Stimulated activated naive B cell treated with anti-CD40 and anti-IgM and Interleukin-4, amounts not matched to agents 10 μg/mL and 1 μg/mL and 100 μg/mL, for 72 hours (primary cell): ENCODE measurements at regions not wholly inside any gene's neighbourhood (a gene's known extent, or its start where the extent isn't known, plus 50 kb on each side); places are given as distances from the start of the nearest gene placed in this dataset.
"Not testable (repeated sequence)": the region's sequence is repeated elsewhere in the genome, so short reads cannot be mapped to it uniquely, and the experiment has no call there.

Experiments
- ATAC-seq, 2 donors: fragments of 150-1000 bp; cut with Tn5 transposase; replicated peaks; 2 replicates each; pipeline ENCODE4 v1.10.0; 2021; ENCODE audit warnings: moderate library complexity in 1 of 2
- DNase-seq: peaks from one replicate; pipeline ENCODE4 v3.0.0; 2021
- H3K27ac Mint-ChIP-seq: one replicate; pipeline ENCODE4 v1.8.0; 2022; ENCODE audit warnings: mild to moderate bottlenecking, mixed read lengths
- H3K27me3 Mint-ChIP-seq, 2 donors: one replicate each; pipeline ENCODE4 v1.8.0; 2022; ENCODE audit warnings: mixed read lengths in 2 of 2
- H3K36me3 Mint-ChIP-seq, 2 donors: one replicate each; pipeline ENCODE4 v1.8.0; 2022; ENCODE audit warnings: mixed read lengths in 2 of 2, mild to moderate bottlenecking in 1 of 2
- H3K4me1 Mint-ChIP-seq, 2 donors: one replicate each; pipeline ENCODE4 v1.8.0; 2022; ENCODE audit warnings: mixed read lengths in 2 of 2, mild to moderate bottlenecking in 1 of 2
- H3K4me3 Mint-ChIP-seq, 2 donors: one replicate each; pipeline ENCODE4 v1.8.0; 2022; ENCODE audit warnings: mild to moderate bottlenecking in 2 of 2, mixed read lengths in 2 of 2, moderate library complexity in 1 of 2
- H3K9me3 Mint-ChIP-seq, 2 donors: one replicate each; pipeline ENCODE4 v1.8.0; 2022; ENCODE audit warnings: mixed read lengths in 2 of 2, mild to moderate bottlenecking in 1 of 2

- ATAC-seq: no peak
- no peak overlapping the region for H3K4me3 Mint-ChIP-seq
- peaks cover 5 to 11% of the 10 kb centered on the region in 2 donors for H3K27me3 Mint-ChIP-seq
- no peak overlapping the region for H3K27ac Mint-ChIP-seq
- no peaks in the 10 kb centered on the region for H3K9me3 Mint-ChIP-seq
- DNase-seq: no peak
- H3K4me1 Mint-ChIP-seq: no peaks in the 10 kb centered on the region
- H3K36me3 Mint-ChIP-seq: peaks cover 0 to 4% of the 10 kb centered on the region in 2 donors
These were observed 69.2 kb downstream of the LYZL2 start for GRCh38 chr10:30560326-30560725.

- Mint-ChIP-seq H3K27ac (peak overlapping the region; percentile 25), H3K4me3 (no peak overlapping the region), H3K9me3 (no peaks in the 10 kb centered on the region), H3K27me3 (peaks cover 2 to 9% of the 10 kb centered on the region in 2 donors), H3K36me3 (peaks cover 0 to 4% of the 10 kb centered on the region in 2 donors), H3K4me1 (peaks cover 1 to 3% of the 10 kb centered on the region in 2 donors)
- no peak for ATAC-seq
- no peak for DNase-seq
These were observed 70.4 kb downstream of the LYZL2 start for GRCh38 chr10:30559180-30559579.

GRCh38 chr10:30558411-30558810 is 71.1 kb downstream of the LYZL2 start:
- ATAC-seq: no peak

GRCh38 chr10:30557884-30558283 is 71.7 kb downstream of the LYZL2 start:
- Mint-ChIP-seq H3K27me3 (peaks cover 0 to 2% of the 10 kb centered on the region in 2 donors), H3K4me1 (peaks cover 3 to 10% of the 10 kb centered on the region in 2 donors), H3K4me3 (no peak overlapping the region), H3K36me3 (peaks cover 0 to 4% of the 10 kb centered on the region in 2 donors), H3K27ac (no peak overlapping the region), H3K9me3 (no peaks in the 10 kb centered on the region)
- no peak for DNase-seq
- no peak for ATAC-seq

More at GRCh38 chr10:30558411-30558810, 71.1 kb downstream of the LYZL2 start:
- Mint-ChIP-seq H3K27me3 (peaks cover 0 to 4% of the 10 kb centered on the region in 2 donors), H3K27ac (no peak overlapping the region), H3K36me3 (peaks cover 0 to 4% of the 10 kb centered on the region in 2 donors), H3K9me3 (no peaks in the 10 kb centered on the region), H3K4me3 (no peak overlapping the region), H3K4me1 (peaks cover 3 to 10% of the 10 kb centered on the region in 2 donors)
- no peak for DNase-seq

GRCh38 chr10:30556189-30556588 is 73.4 kb downstream of the LYZL2 start:
- H3K4me1 Mint-ChIP-seq: peaks cover 3 to 14% of the 10 kb centered on the region in 2 donors
- no peak for DNase-seq
- H3K9me3 Mint-ChIP-seq: no peaks in the 10 kb centered on the region
- H3K4me3 Mint-ChIP-seq: no peak overlapping the region
- ATAC-seq: no peak
- H3K27ac Mint-ChIP-seq: no peak overlapping the region
- H3K36me3 Mint-ChIP-seq: peaks cover 0 to 4% of the 10 kb centered on the region in 2 donors
- no peaks in the 10 kb centered on the region for H3K27me3 Mint-ChIP-seq

- no peak overlapping the region for H3K27ac Mint-ChIP-seq
- H3K4me3 Mint-ChIP-seq: no peak overlapping the region
- no peaks in the 10 kb centered on the region for H3K9me3 Mint-ChIP-seq
- ATAC-seq (no peak), DNase-seq (no peak)
- peaks cover 0 to 4% of the 10 kb centered on the region in 2 donors for H3K36me3 Mint-ChIP-seq
- peaks cover 6 to 20% of the 10 kb centered on the region in 2 donors for H3K4me1 Mint-ChIP-seq
- H3K27me3 Mint-ChIP-seq: no peaks in the 10 kb centered on the region
These were observed 74.1 kb downstream of the LYZL2 start for GRCh38 chr10:30555465-30555864.

- peak overlapping the region in 1 of 2 donors; percentile 32 for H3K4me3 Mint-ChIP-seq
- ATAC-seq: no peak
- no peak for DNase-seq
- H3K4me1 Mint-ChIP-seq: peaks cover 6 to 20% of the 10 kb centered on the region in 2 donors
- no peaks in the 10 kb centered on the region for H3K9me3 Mint-ChIP-seq
- H3K27me3 Mint-ChIP-seq: no peaks in the 10 kb centered on the region
- peaks cover 0 to 4% of the 10 kb centered on the region in 2 donors for H3K36me3 Mint-ChIP-seq
- H3K27ac Mint-ChIP-seq: no peak overlapping the region
These were observed 75.1 kb downstream of the LYZL2 start for GRCh38 chr10:30554440-30554825.

- no peak for ATAC-seq
- H3K27ac Mint-ChIP-seq: no peak overlapping the region
- no peak for DNase-seq
- no peaks in the 10 kb centered on the region for H3K9me3 Mint-ChIP-seq
- H3K27me3 Mint-ChIP-seq: no peaks in the 10 kb centered on the region
- H3K36me3 Mint-ChIP-seq: peaks cover 0 to 4% of the 10 kb centered on the region in 2 donors
- H3K4me3 Mint-ChIP-seq: peak overlapping the region in 1 of 2 donors; percentile 32
- H3K4me1 Mint-ChIP-seq: peaks cover 6 to 20% of the 10 kb centered on the region in 2 donors
These were observed 75.7 kb downstream of the LYZL2 start for GRCh38 chr10:30553626-30554439.

GRCh38 chr10:30553018-30553625 is 76.4 kb downstream of the LYZL2 start:
- H3K4me1 Mint-ChIP-seq: peaks cover 6 to 20% of the 10 kb centered on the region in 2 donors
- ATAC-seq (no peak), DNase-seq (no peak)
- no peaks in the 10 kb centered on the region for H3K9me3 Mint-ChIP-seq
- H3K4me3 Mint-ChIP-seq: no peak overlapping the region
- H3K27ac Mint-ChIP-seq: no peak overlapping the region
- H3K27me3 Mint-ChIP-seq: no peaks in the 10 kb centered on the region
- peaks cover 0 to 4% of the 10 kb centered on the region in 2 donors for H3K36me3 Mint-ChIP-seq

- H3K4me1 Mint-ChIP-seq: peaks cover 9 to 24% of the 10 kb centered on the region in 2 donors
- H3K4me3 Mint-ChIP-seq: no peak overlapping the region
- peaks cover 0 to 7% of the 10 kb centered on the region in 2 donors for H3K36me3 Mint-ChIP-seq
- H3K27ac Mint-ChIP-seq: no peak overlapping the region
- no peaks in the 10 kb centered on the region for H3K27me3 Mint-ChIP-seq
- no peaks in the 10 kb centered on the region for H3K9me3 Mint-ChIP-seq
- no peak for DNase-seq
- no peak for ATAC-seq
These were observed 78.4 kb downstream of the LYZL2 start for GRCh38 chr10:30550967-30551815.

- H3K36me3 Mint-ChIP-seq, H3K27ac Mint-ChIP-seq, H3K4me3 Mint-ChIP-seq, H3K27me3 Mint-ChIP-seq, H3K9me3 Mint-ChIP-seq, DNase-seq, ATAC-seq: not testable (repeated sequence)
- H3K4me1 Mint-ChIP-seq: peaks cover 8 to 22% of the 10 kb centered on the region in 2 donors
These were observed 80.3 kb downstream of the LYZL2 start for GRCh38 chr10:30549134-30549687.

GRCh38 chr10:30546511-30546910 is 83.0 kb downstream of the LYZL2 start:
- Mint-ChIP-seq H3K4me3 (no peak overlapping the region), H3K27ac (no peak overlapping the region), H3K9me3 (no peaks in the 10 kb centered on the region), H3K36me3 (peaks cover 5 to 9% of the 10 kb centered on the region in 2 donors), H3K4me1 (peaks cover 25 to 41% of the 10 kb centered on the region in 2 donors), H3K27me3 (no peaks in the 10 kb centered on the region)
- no peak for DNase-seq
- no peak for ATAC-seq

GRCh38 chr10:30542895-30543288 is 86.7 kb downstream of the LYZL2 start:
- ATAC-seq (peak; percentile 56 to 63), DNase-seq (no peak)
- Mint-ChIP-seq H3K9me3 (no peaks in the 10 kb centered on the region), H3K36me3 (peaks cover 7 to 18% of the 10 kb centered on the region in 2 donors), H3K4me3 (peak overlapping the region in 1 of 2 donors; percentile 47), H3K27ac (peak overlapping the region; percentile 37), H3K27me3 (no peaks in the 10 kb centered on the region), H3K4me1 (peaks cover 25 to 31% of the 10 kb centered on the region in 2 donors)
